Caco-2 (cell line): ENCODE measurements at regions not wholly inside any gene's neighbourhood (a gene's known extent, or its start where the extent isn't known, plus 50 kb on each side); places are given as distances from the start of the nearest gene placed in this dataset.

Experiments used
- BruUV-seq: library from RNA; stranded (reverse); fragments of 400-500 nt; replicated peaks from 2 replicates; lab custom pipeline; 2021; lab: Mats Ljungman, UMichigan
- CTCF ChIA-PET: fragments of 300-600 bp; sonication (Branson Sonifier 250); formaldehyde crosslinking; loops from one replicate; lab custom pipeline; 2022; ENCODE audit warnings: antibody characterized with exemption; lab: Charles Lee
- POLR2A ChIA-PET: fragments of 300-600 bp; sonication (Branson Sonifier 250); formaldehyde crosslinking; loops from one replicate; lab custom pipeline; 2022; ENCODE audit warnings: antibody characterized with exemption; lab: Charles Lee
- DNase-seq, 2 experiments: peaks; one replicate each; pipeline versions ENCODE4 v3.0.0 to v3.0.0-alpha.2; 2020 to 2022
- H3K27me3 ChIP-seq: replicated peaks from 2 replicates; pipeline ENCODE4 v1.6.0; 2011; ENCODE audit warnings: low read length; ENCODE audit not compliant: control insufficient read depth, insufficient read depth
- H3K36me3 ChIP-seq: 2 replicates; pipeline ENCODE4 v1.5.1; 2011; ENCODE audit warnings: low read length; ENCODE audit not compliant: control insufficient read depth, insufficient read depth
- H3K4me1 ChIP-seq: fragments of 250-450 bp; sonication (Bioruptor Pico); 2 replicates; pipeline ENCODE4 v1.5.1; 2020; ENCODE audit warnings: mild to moderate bottlenecking
- H3K4me3 ChIP-seq: 2 replicates; pipeline ENCODE4 v1.5.1; 2011; ENCODE audit warnings: low read depth, mild to moderate bottlenecking, control low read depth, low read length
- H3K9me3 ChIP-seq: fragments of 250-450 bp; sonication (Bioruptor Pico); 2 replicates; pipeline ENCODE4 v1.5.1; 2020; ENCODE audit warnings: mild to moderate bottlenecking, moderate library complexity
- H3K27ac Mint-ChIP-seq: one replicate; pipeline ENCODE4 v1.8.0; 2022; ENCODE audit warnings: mixed read lengths; ENCODE audit not compliant: unreplicated experiment
- H3K27me3 Mint-ChIP-seq: one replicate; pipeline ENCODE4 v1.8.0; 2022; ENCODE audit warnings: mixed read lengths; ENCODE audit not compliant: insufficient read depth, unreplicated experiment
- H3K36me3 Mint-ChIP-seq: one replicate; pipeline ENCODE4 v1.8.0; 2022; ENCODE audit warnings: mild to moderate bottlenecking, mixed read lengths; ENCODE audit not compliant: insufficient read depth, unreplicated experiment
- H3K4me1 Mint-ChIP-seq: one replicate; pipeline ENCODE4 v1.8.0; 2022; ENCODE audit warnings: low read depth, mixed read lengths; ENCODE audit not compliant: unreplicated experiment
- H3K4me3 Mint-ChIP-seq: one replicate; pipeline ENCODE4 v1.8.0; 2022; ENCODE audit warnings: mild to moderate bottlenecking, moderate library complexity, mixed read lengths; ENCODE audit not compliant: unreplicated experiment
- H3K9me3 Mint-ChIP-seq: one replicate; pipeline ENCODE4 v1.8.0; 2022; ENCODE audit warnings: mixed read lengths; ENCODE audit not compliant: unreplicated experiment
- CTCF ChIP-seq, 2 experiments: fragments of 200-600 bp in 1 of 2; IDR thresholded peaks; 1 replicate in 1 of 2; 2 replicates in 1 of 2; pipeline versions ENCODE4 v1.5.1 to v1.8.0; 2011 to 2022; ENCODE audit warnings: antibody characterized with exemption in 1 of 2, control low read depth in 1 of 2, inconsistent platforms in 1 of 2, low read depth in 1 of 2, low read length in 1 of 2, mild to moderate bottlenecking in 1 of 2, moderate library complexity in 1 of 2; ENCODE audit not compliant: insufficient read depth in 1 of 2, severe bottlenecking in 1 of 2, unreplicated experiment in 1 of 2
- intact Hi-C: fragments of 100-400 bp; cut with micrococcal nuclease; formaldehyde crosslinking; loops from one replicate; pipeline ENCODE4 v1.10.0; 2022; ENCODE audit not compliant: unreplicated experiment

GRCh38 chr6:8900056-8900455, 464.7 kb upstream of the SLC35B3 start:
- no peaks in the 10 kb centered on the region for H3K36me3 ChIP-seq
- Mint-ChIP-seq H3K4me3 (no peak overlapping the region), H3K9me3 (no peaks in the 10 kb centered on the region), H3K36me3 (no peaks in the 10 kb centered on the region), H3K4me1 (peaks cover 4% of the 10 kb centered on the region), H3K27me3 (no peaks in the 10 kb centered on the region), H3K27ac (no peak overlapping the region)
- no peak for DNase-seq
- peaks cover 14% of the 10 kb centered on the region for H3K4me1 ChIP-seq
- BruUV-seq: no TSS peak
- H3K27me3 ChIP-seq: no peaks in the 10 kb centered on the region
- intact Hi-C loops: no loop called here
- no peak for TF ChIP-seq CTCF (IDR thresholded peaks at IDR 0.05; ENCODE audit: insufficient read depth in 1 of 2, low read depth in 1 of 2, low read length in 1 of 2, severe bottlenecking in 1 of 2, unreplicated experiment in 1 of 2)
- ChIA-PET CTCF (no interaction called here), POLR2A (no interaction called here)
- H3K9me3 ChIP-seq: no peaks in the 10 kb centered on the region
- no peak overlapping the region for H3K4me3 ChIP-seq

DNA sequence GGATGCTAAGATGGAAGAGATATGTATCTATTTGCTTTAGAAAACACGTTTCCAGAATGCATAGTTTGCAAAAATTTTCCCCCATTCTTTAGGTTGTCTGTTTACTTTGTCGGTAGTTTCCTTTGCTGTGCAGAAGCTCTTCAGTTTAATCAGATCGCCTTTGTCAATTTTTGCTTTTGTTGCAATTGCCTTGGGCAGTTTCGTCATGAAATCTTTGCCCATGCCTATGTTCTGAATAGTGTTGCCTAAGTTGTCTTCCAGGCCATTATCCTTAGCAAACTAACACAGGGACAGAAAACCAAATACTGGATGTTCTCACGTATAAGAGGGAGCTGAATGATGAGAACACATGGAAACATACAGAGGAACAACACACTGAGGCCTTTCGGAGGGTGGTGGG, 454.2 kb upstream of the SLC35B3 start:
- no peak for TF ChIP-seq CTCF (IDR thresholded peaks at IDR 0.05; ENCODE audit: insufficient read depth in 1 of 2, low read depth in 1 of 2, low read length in 1 of 2, severe bottlenecking in 1 of 2, unreplicated experiment in 1 of 2)
- DNase-seq: peak in 1 of 2 experiments; percentile 66
- Histone ChIP-seq H3K4me1 (peaks cover 13% of the 10 kb centered on the region), H3K27me3 (no peaks in the 10 kb centered on the region), H3K4me3 (no peak overlapping the region), H3K36me3 (no peaks in the 10 kb centered on the region), H3K9me3 (no peaks in the 10 kb centered on the region; the same call in 1 of the 2 replicates)
- POLR2A ChIA-PET: no interaction called here
- Mint-ChIP-seq H3K36me3 (no peaks in the 10 kb centered on the region), H3K9me3 (no peaks in the 10 kb centered on the region), H3K4me1 (peaks cover 15% of the 10 kb centered on the region), H3K27me3 (no peaks in the 10 kb centered on the region), H3K4me3 (peak overlapping the region; percentile 48), H3K27ac (peak overlapping the region; percentile 69)
- intact Hi-C loops: loop anchor here (2.0 kb wide), 1 partner anchor 181 kb away; no protein-coding TSS in a partner anchor
- no TSS peak for BruUV-seq
- CTCF ChIA-PET: no interaction called here

GRCh38 chr6:8888468-8888867, 453.1 kb upstream of the SLC35B3 start:
- Histone ChIP-seq H3K36me3 (no peaks in the 10 kb centered on the region), H3K4me1 (peaks cover 13% of the 10 kb centered on the region), H3K9me3 (no peaks in the 10 kb centered on the region; the same call in 1 of the 2 replicates), H3K4me3 (no peak overlapping the region), H3K27me3 (no peaks in the 10 kb centered on the region)
- no peaks in the 10 kb centered on the region for H3K9me3 Mint-ChIP-seq
- no peak overlapping the region for H3K4me3 Mint-ChIP-seq
- no peaks in the 10 kb centered on the region for H3K36me3 Mint-ChIP-seq
- peak; percentile 21 to 31 for TF ChIP-seq CTCF (IDR thresholded peaks at IDR 0.05; ENCODE audit: insufficient read depth in 1 of 2, low read depth in 1 of 2, low read length in 1 of 2, severe bottlenecking in 1 of 2, unreplicated experiment in 1 of 2)
- ChIA-PET POLR2A (no interaction called here), CTCF (no interaction called here)
- no TSS peak for BruUV-seq
- peaks cover 15% of the 10 kb centered on the region for H3K4me1 Mint-ChIP-seq
- no peak overlapping the region for H3K27ac Mint-ChIP-seq
- H3K27me3 Mint-ChIP-seq: no peaks in the 10 kb centered on the region
- intact Hi-C loops: loop anchor here (2.0 kb wide), 1 partner anchor 180 kb away; no protein-coding TSS in a partner anchor
- DNase-seq: peak in 1 of 2 experiments; percentile 5
